H1 (cell line): ENCODE measurements at regions not wholly inside any gene's neighbourhood (a gene's known extent, or its start where the extent isn't known, plus 50 kb on each side); places are given as distances from the start of the nearest gene placed in this dataset.

ENCODE experiments used
- BCL11A ChIP-seq, 2 experiments: IDR thresholded peaks; one replicate each; pipeline ENCODE4 v1.6.1; 2011; ENCODE audit warnings: low read depth in 2 of 2, low read length in 2 of 2, mild to moderate bottlenecking in 2 of 2
- CHD7 ChIP-seq: fragments of 300-600 bp; sonication (generic); IDR thresholded peaks from 2 replicates; pipeline ENCODE4 v1.7.1; 2012; ENCODE audit warnings: low read length, moderate library complexity, mild to moderate bottlenecking, inconsistent platforms; ENCODE audit not compliant: insufficient replicate concordance
- FOSL1 ChIP-seq: IDR thresholded peaks from 2 replicates; pipeline ENCODE4 v1.6.1; 2011; ENCODE audit warnings: mild to moderate bottlenecking, low read depth, low read length, moderate library complexity; ENCODE audit not compliant: insufficient read depth
- RXRA ChIP-seq: IDR thresholded peaks from 2 replicates; pipeline ENCODE4 v1.6.1; 2011; ENCODE audit warnings: low read depth, mild to moderate bottlenecking, low read length, moderate library complexity; ENCODE audit not compliant: insufficient read depth
- TAF1 ChIP-seq: IDR thresholded peaks from 2 replicates; pipeline ENCODE4 v1.6.1; 2011; ENCODE audit warnings: mild to moderate bottlenecking, low read depth, low read length

- TF ChIP-seq CHD7 = no peak
- no peak for TF ChIP-seq BCL11A (IDR thresholded peaks at IDR 0.05; ENCODE audit: low read depth in 2 of 2, low read length in 2 of 2)
- no peak for TF ChIP-seq RXRA
- no peak for TF ChIP-seq FOSL1
- TF ChIP-seq TAF1 = no peak
Measured at GRCh38 chr22:22827187-22827939, 60.3 kb upstream of the IGLL5 start (continued).
